HG02759 (cell line): ENCODE measurements at regions not wholly inside any gene's neighbourhood (a gene's known extent, or its start where the extent isn't known, plus 50 kb on each side); places are given as distances from the start of the nearest gene placed in this dataset.
A peak's percentile ranks its signal among the peaks of the same experiment; 100 is the strongest.

Source experiments
- ATAC-seq: cut with Tn5 transposase; IDR thresholded peaks from one replicate; pipeline ENCODE4 v1.9.1; 2021; ENCODE audit warnings: mild to moderate bottlenecking, moderate library complexity; ENCODE audit not compliant: unreplicated experiment

DNA sequence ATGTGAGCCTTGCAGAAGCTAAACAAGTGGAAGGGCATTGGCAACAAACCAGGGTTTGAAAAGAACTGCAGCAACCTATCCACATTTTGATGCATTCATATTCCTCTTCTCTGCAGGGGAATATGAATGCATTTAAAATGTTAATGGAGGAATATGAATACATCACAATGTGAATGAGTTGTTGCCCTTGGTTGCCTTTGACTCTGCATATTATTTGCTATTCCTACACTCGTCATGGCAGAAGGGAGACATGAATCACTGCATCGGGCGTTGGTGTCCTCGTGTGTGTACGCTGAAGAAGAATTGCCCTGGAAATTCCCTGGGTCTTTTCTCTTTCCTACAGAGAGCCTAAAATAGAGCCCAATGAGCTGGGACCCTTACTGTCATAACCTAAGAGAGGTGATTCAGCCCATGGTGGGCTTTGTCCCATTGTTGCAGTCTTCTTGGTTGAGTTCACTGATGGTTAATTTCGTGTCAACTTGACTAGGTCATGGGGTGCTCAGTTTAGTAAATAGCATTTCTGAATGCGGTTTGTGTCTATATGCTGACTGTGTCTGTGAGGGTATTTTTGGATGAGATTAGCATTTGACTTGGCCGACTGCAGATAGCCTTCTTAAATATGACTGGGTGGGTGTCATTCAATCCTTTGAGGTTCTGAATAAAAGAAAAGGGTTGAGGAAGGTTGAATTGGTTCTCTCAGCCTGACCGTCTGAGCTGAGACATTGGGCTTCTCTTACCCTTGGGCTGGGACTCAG, 1422.9 kb upstream of the TMEM132C start:
- no peak for ATAC-seq

- no peak for ATAC-seq
Observed at GRCh38 chr12:126847005-126847629, 1419.9 kb upstream of the TMEM132C start.

GRCh38 chr12:126855768-126856167, 1411.2 kb upstream of the TMEM132C start:
- ATAC-seq = no peak

DNA sequence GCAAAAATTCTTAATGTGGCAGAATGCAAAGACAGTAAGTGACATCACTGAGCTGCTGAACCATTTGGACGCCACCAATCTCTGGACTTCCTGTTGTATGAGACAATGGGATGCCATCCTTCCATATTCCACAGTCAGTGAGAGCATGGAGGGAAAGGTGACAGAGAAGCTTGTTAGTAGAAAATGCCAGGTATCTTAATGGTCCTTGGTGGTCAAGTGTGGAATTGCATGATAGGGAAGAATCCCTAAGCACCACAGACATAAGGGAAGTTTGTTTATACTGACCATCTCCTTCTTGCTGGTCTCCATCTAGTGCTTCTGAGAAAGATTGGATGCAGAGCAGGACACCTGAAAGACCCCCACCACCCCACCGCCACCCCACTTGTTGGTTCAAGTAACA, 1410.0 kb upstream of the TMEM132C start:
- no peak for ATAC-seq

DNA sequence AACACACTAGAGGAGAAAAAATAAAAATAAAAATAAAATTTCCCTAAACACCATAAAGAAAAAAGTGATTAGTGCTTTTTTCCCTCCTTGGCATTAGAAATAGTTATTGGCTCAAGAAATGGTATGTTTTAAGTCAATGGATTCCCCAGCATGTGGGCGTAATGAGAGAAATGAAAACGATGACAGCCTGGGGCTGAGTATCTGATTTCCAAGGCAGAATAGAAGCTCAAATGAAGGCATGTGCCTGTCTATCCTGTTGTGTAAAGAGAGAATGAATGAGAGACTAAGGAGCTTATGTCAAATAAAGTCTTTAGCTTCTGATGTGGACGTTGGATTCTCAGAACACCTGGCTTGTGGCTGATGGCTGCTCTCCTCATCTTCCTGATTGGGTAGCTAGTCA, 1408.4 kb upstream of the TMEM132C start:
- no peak for ATAC-seq

GRCh38 chr12:126860210-126860609, 1406.8 kb upstream of the TMEM132C start:
- no peak for ATAC-seq

- ATAC-seq = no peak
Observed at GRCh38 chr12:126862500-126862899, 1404.5 kb upstream of the TMEM132C start.

DNA sequence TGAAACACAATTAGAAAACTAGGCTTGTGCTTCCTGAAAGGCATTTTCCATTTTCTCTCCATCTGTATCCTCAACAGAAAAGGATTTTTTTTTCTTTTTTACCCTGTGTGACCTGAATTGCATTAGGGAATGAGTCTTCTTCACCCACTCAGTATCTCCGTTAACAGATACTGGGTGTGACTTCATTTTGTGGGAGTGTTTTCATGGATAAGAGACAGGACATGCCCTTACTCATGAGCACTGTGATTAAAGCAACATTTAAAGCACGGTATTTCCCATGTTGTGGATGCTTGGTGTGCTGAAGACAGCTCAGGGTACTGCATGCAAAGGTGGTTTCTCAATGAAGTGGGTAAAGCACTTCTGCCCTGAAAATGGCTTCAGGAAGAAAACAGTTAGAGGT, 1397.3 kb upstream of the TMEM132C start:
- ATAC-seq = no peak

- ATAC-seq = no peak
Observed at GRCh38 chr12:126873701-126874100, 1393.3 kb upstream of the TMEM132C start.

GRCh38 chr12:126874427-126875026, 1392.4 kb upstream of the TMEM132C start:
- peak; percentile 89 for ATAC-seq

GRCh38 chr12:126879842-126880241, 1387.1 kb upstream of the TMEM132C start:
- ATAC-seq = no peak

GRCh38 chr12:126883697-126884096, 1383.3 kb upstream of the TMEM132C start:
- no peak for ATAC-seq

GRCh38 chr12:126889501-126889900, 1377.5 kb upstream of the TMEM132C start:
- ATAC-seq = no peak

DNA sequence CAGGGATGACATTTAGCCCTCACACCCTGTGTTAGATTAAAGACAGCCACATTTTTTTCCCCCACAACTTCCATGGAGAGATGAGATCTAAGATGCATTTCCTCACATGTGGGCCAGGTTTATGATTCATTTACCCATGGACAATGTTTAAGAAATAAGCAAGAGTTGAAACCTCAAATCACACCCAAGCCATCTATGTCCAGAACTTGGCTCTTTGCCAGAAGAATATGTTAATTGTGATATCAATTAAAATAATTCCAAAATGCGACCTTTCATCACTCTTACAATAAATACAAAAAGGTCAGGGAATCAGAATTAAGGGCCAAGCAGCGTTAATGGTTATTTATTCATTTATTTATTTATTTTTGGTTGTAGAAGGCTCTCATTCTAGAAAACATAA, 1376.9 kb upstream of the TMEM132C start:
- ATAC-seq = no peak

- ATAC-seq = no peak
Observed at GRCh38 chr12:126891789-126892188, 1375.2 kb upstream of the TMEM132C start.

DNA sequence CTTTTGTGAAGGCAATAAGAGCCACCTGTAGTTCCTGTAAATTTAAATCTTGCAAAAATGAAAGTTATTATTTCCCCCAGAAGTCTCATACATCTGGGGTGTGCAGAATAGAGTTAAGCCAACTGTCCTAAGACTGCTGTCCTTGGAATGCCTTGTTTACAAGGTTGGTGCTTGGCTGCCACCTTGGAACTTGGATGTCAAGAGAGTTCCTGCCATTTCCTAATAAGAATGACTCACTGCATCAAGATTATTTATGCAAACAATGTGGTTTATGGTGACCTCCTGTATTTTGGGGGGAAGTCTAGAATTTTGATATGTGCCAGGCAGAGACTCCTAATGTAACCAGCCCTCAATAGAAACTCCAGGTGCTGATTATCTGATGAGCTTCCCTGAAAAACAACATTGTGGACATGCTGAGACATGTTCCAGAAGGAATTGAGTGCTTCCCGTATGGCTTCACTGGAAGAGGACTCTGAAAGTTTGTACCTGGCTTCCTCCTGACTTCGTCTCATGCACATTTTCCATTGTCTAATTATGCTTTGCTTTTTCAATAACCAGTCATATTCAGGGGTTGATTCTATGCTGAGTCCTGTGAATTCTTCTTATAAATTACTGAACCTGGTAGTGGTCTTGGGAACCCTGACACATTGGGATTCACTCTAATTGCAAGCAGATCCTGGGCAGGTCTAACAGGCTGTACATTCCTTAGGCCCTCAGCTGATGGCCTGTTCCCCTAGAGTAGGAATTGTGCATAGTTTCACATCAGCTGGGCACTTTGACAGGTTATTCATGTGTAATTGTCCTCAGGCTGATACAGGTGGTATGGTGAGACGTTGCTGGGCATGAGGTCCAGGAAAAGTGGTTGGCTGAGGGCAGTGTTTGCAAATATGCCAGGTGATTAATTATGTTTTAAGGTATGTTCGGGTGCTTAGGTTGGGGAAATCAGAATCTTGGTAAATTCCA, 1370.7 kb upstream of the TMEM132C start:
- no peak for ATAC-seq

GRCh38 chr12:126897102-126897501, 1369.9 kb upstream of the TMEM132C start:
- ATAC-seq = no peak

- no peak for ATAC-seq
Observed at GRCh38 chr12:126897778-126898177, 1369.2 kb upstream of the TMEM132C start.

DNA sequence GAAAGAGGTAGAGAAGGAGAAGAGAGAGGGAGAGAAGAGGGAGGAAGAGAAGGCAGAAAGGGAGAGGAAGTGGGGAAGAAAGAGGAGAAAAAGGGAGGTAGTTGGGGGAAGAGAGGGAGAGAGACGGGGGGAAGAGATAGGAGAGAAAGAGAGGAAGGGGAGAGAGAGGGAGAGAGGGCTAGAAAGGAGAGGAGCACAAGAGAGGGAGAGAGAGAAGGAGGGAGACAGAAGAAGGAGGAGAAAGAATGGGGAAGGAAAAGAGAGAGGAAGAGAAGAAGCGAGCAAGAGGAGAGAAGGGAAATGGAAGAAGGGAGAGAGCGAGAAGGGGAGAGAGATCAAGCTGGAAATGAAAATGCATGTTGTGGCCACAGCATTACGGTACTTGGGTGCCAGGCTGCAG, 1368.4 kb upstream of the TMEM132C start:
- ATAC-seq = no peak

DNA sequence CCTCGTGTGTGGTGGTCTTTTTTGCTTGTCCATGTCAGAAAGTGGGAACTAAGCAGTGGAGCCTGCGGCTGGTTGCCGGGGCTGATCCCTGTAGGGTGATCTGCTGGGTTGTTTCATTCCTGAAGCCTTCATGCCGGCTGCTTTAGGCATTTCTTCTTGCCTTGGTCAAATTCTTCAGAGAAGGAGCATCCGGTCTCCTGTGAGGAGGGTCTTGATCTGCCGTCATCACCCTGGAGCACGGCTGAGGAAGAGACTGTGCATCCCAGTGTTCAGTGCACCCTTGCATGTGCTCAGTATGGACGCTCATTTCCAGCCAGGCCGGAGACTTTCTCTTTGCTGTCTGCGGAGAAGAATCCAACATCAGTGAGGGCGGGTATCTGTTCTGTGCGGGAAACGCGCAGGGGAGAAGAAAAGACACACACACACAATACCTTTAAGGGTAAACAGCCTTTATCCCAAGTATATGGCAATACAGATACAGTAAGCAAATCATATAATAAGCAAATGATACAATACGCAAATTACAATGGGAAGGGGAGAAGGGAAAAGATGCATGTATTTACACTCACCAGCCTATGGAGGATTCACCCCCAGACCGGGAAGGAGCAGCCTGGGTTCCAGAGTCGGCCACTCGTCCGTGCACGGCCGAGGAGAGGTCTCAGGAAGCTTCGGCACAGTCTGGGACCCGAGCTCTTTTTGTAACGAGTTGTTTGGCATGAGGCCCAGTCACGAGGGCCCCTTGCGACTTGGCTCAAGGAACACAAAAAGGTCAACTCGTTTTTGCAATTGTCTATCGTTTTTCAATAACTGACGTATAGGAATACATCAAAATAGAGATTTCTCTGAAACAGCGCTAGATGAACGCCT, 1366.8 kb upstream of the TMEM132C start:
- ATAC-seq = no peak
